CD14-positive monocyte (primary cell): ENCODE measurements at regions not wholly inside any gene's neighbourhood (a gene's known extent, or its start where the extent isn't known, plus 50 kb on each side); places are given as distances from the start of the nearest gene placed in this dataset.

Experiments used
- DNase-seq, 3 donors: peaks; one replicate each; pipeline ENCODE4 v3.0.0-alpha.2; 2011 to 2022
- H2AFZ ChIP-seq: 2 replicates; pipeline ENCODE4 v1.6.0; 2012; ENCODE audit warnings: mild to moderate bottlenecking, low read depth, low read length, inconsistent platforms; ENCODE audit not compliant: insufficient read depth, poor library complexity, severe bottlenecking
- H3K27ac ChIP-seq, 2 donors: 1 replicate in 1 of 2; 2 replicates in 1 of 2; pipeline ENCODE4 v1.5.1; 2012 to 2013; ENCODE audit warnings: low read length in 2 of 2, control low read depth in 1 of 2, inconsistent platforms in 1 of 2, low read depth in 1 of 2, mild to moderate bottlenecking in 1 of 2
- H3K27me3 ChIP-seq, 2 donors: one replicate each; pipeline versions ENCODE4 v1.6.0 to v1.6.1; 2011 to 2013; ENCODE audit warnings: low read length in 2 of 2; ENCODE audit not compliant: control insufficient read depth in 2 of 2, insufficient read depth in 2 of 2
- H3K36me3 ChIP-seq, 2 donors: replicated peaks in 1 of 2; 1 replicate in 1 of 2; 2 replicates in 1 of 2; pipeline versions ENCODE4 v1.5.1 to v1.6.1; 2012 to 2013; ENCODE audit warnings: low read length in 2 of 2, control low read depth in 1 of 2, inconsistent platforms in 1 of 2, mild to moderate bottlenecking in 1 of 2; ENCODE audit not compliant: insufficient read depth in 2 of 2, control insufficient read depth in 1 of 2
- H3K4me1 ChIP-seq, 2 donors: 1 replicate in 1 of 2; 2 replicates in 1 of 2; pipeline versions ENCODE4 v1.5.1 to v1.6.1; 2012 to 2013; ENCODE audit warnings: low read length in 2 of 2, control low read depth in 1 of 2, inconsistent platforms in 1 of 2, mild to moderate bottlenecking in 1 of 2, moderate library complexity in 1 of 2; ENCODE audit not compliant: insufficient read depth in 2 of 2, control insufficient read depth in 1 of 2
- H3K4me2 ChIP-seq: replicated peaks from 2 replicates; pipeline ENCODE3; 2012; ENCODE audit warnings: low read length, moderate library complexity, mild to moderate bottlenecking; ENCODE audit not compliant: poor library complexity, severe bottlenecking; ENCODE audit errors: extremely low read depth
- H3K4me3 ChIP-seq, 3 experiments: fragments of 200-600 bp in 1 of 3; sonication (generic) in 1 of 3; replicated peaks in 1 of 3; 1 replicate in 2 of 3; 2 replicates in 1 of 3; pipeline ENCODE4 v1.5.1; 2011 to 2013; ENCODE audit warnings: low read length in 3 of 3, mild to moderate bottlenecking in 3 of 3, control low read depth in 2 of 3, low read depth in 2 of 3, inconsistent platforms in 1 of 3, moderate library complexity in 1 of 3
- H3K79me2 ChIP-seq: 2 replicates; pipeline ENCODE4 v1.6.0; 2012; ENCODE audit warnings: mild to moderate bottlenecking, control low read depth, inconsistent platforms, low read length, moderate library complexity; ENCODE audit not compliant: insufficient read depth
- H3K9ac ChIP-seq: 2 replicates; pipeline ENCODE4 v1.6.0; 2017; ENCODE audit warnings: low read length, mild to moderate bottlenecking; ENCODE audit not compliant: insufficient read depth, poor library complexity, severe bottlenecking
- H3K9me3 ChIP-seq, 2 donors: replicated peaks in 1 of 2; 1 replicate in 1 of 2; 2 replicates in 1 of 2; pipeline versions ENCODE4 v1.5.1 to v1.6.1; 2012 to 2013; ENCODE audit warnings: low read length in 2 of 2, control low read depth in 1 of 2; ENCODE audit not compliant: control insufficient read depth in 1 of 2, insufficient read depth in 1 of 2
- H4K20me1 ChIP-seq: 2 replicates; pipeline ENCODE4 v1.6.0; 2012; ENCODE audit warnings: mild to moderate bottlenecking, low read length, control low read depth, moderate library complexity; ENCODE audit not compliant: insufficient read depth
- H3K27ac Mint-ChIP-seq, 7 donors: one replicate each; pipeline ENCODE4 v1.8.0; 2020; ENCODE audit warnings: mild to moderate bottlenecking in 7 of 7, mixed read lengths in 7 of 7, moderate library complexity in 6 of 7, inconsistent platforms in 2 of 7
- H3K27me3 Mint-ChIP-seq, 3 donors: one replicate each; pipeline ENCODE4 v1.8.0; 2021 to 2022; ENCODE audit warnings: low read depth in 3 of 3, mild to moderate bottlenecking in 3 of 3, mixed read lengths in 3 of 3, moderate library complexity in 3 of 3, inconsistent platforms in 1 of 3
- H3K36me3 Mint-ChIP-seq, 2 donors: one replicate each; pipeline ENCODE4 v1.8.0; 2020; ENCODE audit warnings: mixed read lengths in 2 of 2, inconsistent platforms in 1 of 2, mild to moderate bottlenecking in 1 of 2
- H3K4me1 Mint-ChIP-seq: one replicate; pipeline ENCODE4 v1.8.0; 2020; ENCODE audit warnings: mild to moderate bottlenecking, mixed read lengths
- H3K4me3 Mint-ChIP-seq, 2 donors: one replicate each; pipeline ENCODE4 v1.8.0; 2020; ENCODE audit warnings: mild to moderate bottlenecking in 2 of 2, mixed read lengths in 2 of 2, moderate library complexity in 1 of 2
- H3K9me3 Mint-ChIP-seq, 7 donors: one replicate each; pipeline ENCODE4 v1.8.0; 2020 to 2022; ENCODE audit warnings: mixed read lengths in 7 of 7, mild to moderate bottlenecking in 6 of 7, moderate library complexity in 6 of 7, inconsistent platforms in 2 of 7
- CTCF ChIP-seq: fragments of 200-600 bp; IDR thresholded peaks from one replicate; pipeline ENCODE4 v1.8.0; 2022; ENCODE audit warnings: antibody characterized with exemption, mild to moderate bottlenecking
- WGBS: methylation state at CpG from one replicate; pipeline ENCODE4 v1.1.5; 2013; ENCODE audit warnings: missing lambda C conversion rate; ENCODE audit not compliant: insufficient coverage; 5-methylcytosine and 5-hydroxymethylcytosine counted together
- intact Hi-C, 2 donors: fragments of 100-400 bp; cut with micrococcal nuclease; formaldehyde crosslinking; loops; one replicate each; pipeline versions ENCODE4 v1.15.0 to v1.15.1; 2023

GRCh38 chr10:6868036-6868725, 288.1 kb upstream of the PRKCQ start:
- Mint-ChIP-seq H3K4me3 (no peak overlapping the region), H3K36me3 (no peaks in the 10 kb centered on the region), H3K4me1 (no peaks in the 10 kb centered on the region), H3K9me3 (peaks cover 0 to 4% (median 2%) of the 10 kb centered on the region in 7 donors), H3K27ac (no peak overlapping the region), H3K27me3 (peaks cover 0 to 3% (median 2%) of the 10 kb centered on the region in 3 donors)
- H3K4me1 ChIP-seq = no peaks in the 10 kb centered on the region
- H3K9ac ChIP-seq = no peak overlapping the region
- no peak for TF ChIP-seq CTCF
- no peak for DNase-seq
- 86% methylated on average over 1 of the region's 6 CpGs for WGBS
- H3K79me2 ChIP-seq = no peaks in the 10 kb centered on the region
- H2AFZ ChIP-seq = no peak overlapping the region
- H3K27ac ChIP-seq = no peak overlapping the region
- H3K4me2 ChIP-seq = no peak overlapping the region
- no peaks in the 10 kb centered on the region for H3K27me3 ChIP-seq
- no peak overlapping the region for H3K4me3 ChIP-seq
- intact Hi-C loops = no loop called here
- H3K36me3 ChIP-seq = no peaks in the 10 kb centered on the region
- H4K20me1 ChIP-seq = no peaks in the 10 kb centered on the region
- no peaks in the 10 kb centered on the region for H3K9me3 ChIP-seq

GRCh38 chr10:6866757-6867156, 286.7 kb upstream of the PRKCQ start:
- no peak for TF ChIP-seq CTCF
- WGBS = 0% methylated on average over 1 of the region's 2 CpGs
- H3K27me3 Mint-ChIP-seq = peaks cover 0 to 3% (median 3%) of the 10 kb centered on the region in 3 donors

More at GRCh38 chr10:6866757-6867156, 286.7 kb upstream of the PRKCQ start:
- no peak overlapping the region for H3K9ac ChIP-seq
- no peaks in the 10 kb centered on the region for H3K36me3 Mint-ChIP-seq
- H3K79me2 ChIP-seq = no peaks in the 10 kb centered on the region
- no peak overlapping the region for H3K4me3 ChIP-seq
- H2AFZ ChIP-seq = no peak overlapping the region
- H3K36me3 ChIP-seq = no peaks in the 10 kb centered on the region
- no peak for DNase-seq
- H3K4me1 Mint-ChIP-seq = no peaks in the 10 kb centered on the region
- no peaks in the 10 kb centered on the region for H3K4me1 ChIP-seq
- H4K20me1 ChIP-seq = no peaks in the 10 kb centered on the region
- no peaks in the 10 kb centered on the region for H3K27me3 ChIP-seq
- no peak overlapping the region for H3K4me3 Mint-ChIP-seq
- peaks cover 2 to 6% (median 4%) of the 10 kb centered on the region in 7 donors for H3K9me3 Mint-ChIP-seq
- no peak overlapping the region for H3K4me2 ChIP-seq
- no peak overlapping the region for H3K27ac Mint-ChIP-seq
- H3K9me3 ChIP-seq = no peaks in the 10 kb centered on the region
- intact Hi-C loops = no loop called here
- H3K27ac ChIP-seq = no peak overlapping the region
